EL (cell line): ENCODE measurements at regions not wholly inside any gene's neighbourhood (a gene's known extent, or its start where the extent isn't known, plus 50 kb on each side); places are given as distances from the start of the nearest gene placed in this dataset.

Source experiments
- DNase-seq: peaks from one replicate; pipeline ENCODE4 v3.0.0-alpha.2; 2016

- DNase-seq = peak; percentile 78
Observed at GRCh38 chr2:65666156-65666725, 233.8 kb upstream of the SPRED2 start.

GRCh38 chr2:65664931-65665330, 232.5 kb upstream of the SPRED2 start:
- DNase-seq = no peak

- DNase-seq = peak; percentile 7
Observed at GRCh38 chr2:65663831-65664407, 231.5 kb upstream of the SPRED2 start.

GRCh38 chr2:65662654-65663432, 230.4 kb upstream of the SPRED2 start:
- peak; percentile 85 for DNase-seq

GRCh38 chr2:65661980-65662653, 229.7 kb upstream of the SPRED2 start:
- DNase-seq = peak; percentile 20

- peak; percentile 53 for DNase-seq
Observed at GRCh38 chr2:65660340-65660739, 227.9 kb upstream of the SPRED2 start.

- peak; percentile 82 for DNase-seq
Observed at GRCh38 chr2:65658881-65659280, 226.5 kb upstream of the SPRED2 start.

GRCh38 chr2:65658266-65658665, 225.9 kb upstream of the SPRED2 start:
- no peak for DNase-seq

- no peak for DNase-seq
Observed at GRCh38 chr2:65656160-65656718, 223.8 kb upstream of the SPRED2 start.

GRCh38 chr2:65655000-65655399, 222.6 kb upstream of the SPRED2 start:
- no peak for DNase-seq

GRCh38 chr2:65654496-65654895, 222.1 kb upstream of the SPRED2 start:
- DNase-seq = no peak

- no peak for DNase-seq
Observed at GRCh38 chr2:65652066-65652465, 219.7 kb upstream of the SPRED2 start.

- no peak for DNase-seq
Observed at GRCh38 chr2:65649811-65650589, 217.6 kb upstream of the SPRED2 start.

- DNase-seq = no peak
Observed at GRCh38 chr2:65647249-65647842, 214.9 kb upstream of the SPRED2 start.

GRCh38 chr2:65640793-65641103, 208.3 kb upstream of the SPRED2 start:
- no peak for DNase-seq

GRCh38 chr2:65639156-65639864, 206.9 kb upstream of the SPRED2 start:
- DNase-seq = peak; percentile 25

- no peak for DNase-seq
Observed at GRCh38 chr2:65638443-65638842, 206.0 kb upstream of the SPRED2 start.

- DNase-seq = no peak
Observed at GRCh38 chr2:65636813-65637483, 204.5 kb upstream of the SPRED2 start.

- no peak for DNase-seq
Observed at GRCh38 chr2:65636024-65636423, 203.6 kb upstream of the SPRED2 start.

GRCh38 chr2:65634304-65634703, 201.9 kb upstream of the SPRED2 start:
- no peak for DNase-seq

- DNase-seq = peak; percentile 82
Observed at GRCh38 chr2:65630643-65631042, 198.2 kb upstream of the SPRED2 start.
